GM12892 (cell line): ENCODE measurements at regions not wholly inside any gene's neighbourhood (a gene's known extent, or its start where the extent isn't known, plus 50 kb on each side); places are given as distances from the start of the nearest gene placed in this dataset.

ENCODE experiments used
- DNase-seq: peaks from one replicate; pipeline ENCODE4 v3.0.0; 2011; ENCODE audit not compliant: insufficient read length
- FAIRE-seq: peaks from 2 replicates; lab custom pipeline; 2011; peaks lifted over from hg19 to GRCh38; lab: Jason Lieb, UNC
- POLR2A ChIP-seq: IDR thresholded peaks from 2 replicates; pipeline ENCODE4 v1.6.1; 2011; ENCODE audit warnings: low read depth, low read length, control low read depth
- POLR2AphosphoS5 ChIP-seq: IDR thresholded peaks from 2 replicates; pipeline ENCODE4 v1.6.1; 2011; ENCODE audit warnings: low read depth, low read length, control low read depth
- TAF1 ChIP-seq: IDR thresholded peaks from 2 replicates; pipeline ENCODE4 v1.6.1; 2011; ENCODE audit warnings: low read depth, mild to moderate bottlenecking, control low read depth, low read length, borderline replicate concordance

GRCh38 chr5:15447209-15447608 is 52.8 kb upstream of the FBXL7 start:
- no peak for FAIRE-seq
- TF ChIP-seq POLR2A (no peak), TAF1 (no peak), POLR2AphosphoS5 (no peak)
- no peak for DNase-seq

- TF ChIP-seq POLR2A, result no peak
- TF ChIP-seq TAF1, result no peak
- no peak for TF ChIP-seq POLR2AphosphoS5
- DNase-seq (no peak), FAIRE-seq (no peak)
Observed at GRCh38 chr5:15446552-15446951, 53.4 kb upstream of the FBXL7 start.

DNA sequence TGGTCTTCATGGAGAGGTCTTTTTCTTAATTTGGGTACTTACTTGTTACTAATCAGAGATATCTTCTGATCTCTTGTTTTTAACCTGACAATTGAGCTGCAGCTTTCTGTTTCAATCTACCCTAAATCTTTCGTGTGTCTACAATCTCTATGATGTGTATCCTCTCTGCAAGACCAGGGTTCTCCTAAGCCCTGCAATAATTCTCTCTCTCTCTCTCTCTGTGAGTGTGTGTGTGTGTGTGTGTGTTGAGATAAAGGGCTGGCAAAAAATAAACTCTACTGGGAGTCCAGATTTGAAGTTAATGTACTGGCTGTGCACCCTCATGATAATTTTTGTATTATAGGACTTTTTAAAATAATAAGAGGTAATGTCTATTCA is 57.8 kb upstream of the FBXL7 start:
- FAIRE-seq, result no peak
- TF ChIP-seq POLR2A (no peak), POLR2AphosphoS5 (no peak), TAF1 (no peak)

GRCh38 chr5:15441433-15442192 is 58.4 kb upstream of the FBXL7 start:
- no peak for TF ChIP-seq POLR2A
- TF ChIP-seq POLR2AphosphoS5, result no peak
- TF ChIP-seq TAF1, result no peak
- FAIRE-seq, result no peak
- DNase-seq, result no peak

More for the DNA sequence above, 57.8 kb upstream of the FBXL7 start:
- no peak for DNase-seq

DNA sequence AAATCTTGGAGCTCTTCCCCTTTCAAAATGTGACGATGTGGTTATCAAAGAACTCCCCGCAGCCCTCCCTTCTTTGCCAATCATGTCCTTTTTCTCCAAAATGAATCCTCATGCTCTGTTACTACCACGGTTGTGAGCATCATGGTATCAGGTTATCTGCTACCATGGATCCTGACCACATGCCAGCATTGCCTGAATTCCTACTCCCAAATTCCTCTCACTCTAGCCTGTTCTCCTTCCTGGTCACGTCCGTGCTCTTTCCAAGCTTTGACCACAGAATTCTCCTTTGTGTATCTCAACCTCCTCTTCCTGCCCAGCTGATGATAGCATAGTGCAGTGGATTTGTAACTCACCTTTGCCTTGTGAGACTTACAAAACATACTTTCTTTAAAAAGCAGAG is 59.5 kb upstream of the FBXL7 start:
- FAIRE-seq (no peak), DNase-seq (no peak)
- TF ChIP-seq TAF1, result no peak
- TF ChIP-seq POLR2A, result no peak
- no peak for TF ChIP-seq POLR2AphosphoS5

GRCh38 chr5:15439801-15440200 is 60.2 kb upstream of the FBXL7 start:
- TF ChIP-seq POLR2A, result no peak
- no peak for TF ChIP-seq TAF1
- TF ChIP-seq POLR2AphosphoS5, result no peak
- FAIRE-seq (no peak), DNase-seq (no peak)

GRCh38 chr5:15433709-15434108 is 66.3 kb upstream of the FBXL7 start:
- FAIRE-seq, result no peak
- TF ChIP-seq POLR2A (no peak), POLR2AphosphoS5 (no peak), TAF1 (no peak)
- DNase-seq, result no peak

- FAIRE-seq (no peak), DNase-seq (no peak)
- TF ChIP-seq TAF1 (no peak), POLR2AphosphoS5 (no peak)
Observed at GRCh38 chr5:15431923-15432322, 68.1 kb upstream of the FBXL7 start.

DNA sequence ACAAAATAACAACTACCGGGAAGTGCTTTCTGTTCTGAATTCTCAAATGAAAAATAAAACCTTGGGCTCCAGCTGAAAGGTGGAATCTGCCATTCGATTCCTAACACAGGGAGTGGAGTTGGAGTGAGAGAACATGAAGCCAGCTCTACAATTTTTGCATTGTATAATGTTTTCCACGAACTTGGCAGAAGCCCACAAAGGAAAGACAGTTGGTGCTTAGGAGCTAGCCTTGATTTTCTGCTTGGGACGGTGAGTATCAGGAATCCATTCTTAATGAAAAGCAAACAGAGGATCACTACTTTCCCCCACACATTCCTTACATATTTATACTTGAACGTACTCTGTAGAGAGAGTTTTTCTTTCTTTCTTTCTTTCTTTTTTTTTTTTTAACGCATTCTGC is 74.2 kb upstream of the FBXL7 start:
- no peak for DNase-seq
- no peak for FAIRE-seq
- no peak for TF ChIP-seq POLR2A
- no peak for TF ChIP-seq TAF1
- no peak for TF ChIP-seq POLR2AphosphoS5

- DNase-seq (no peak), FAIRE-seq (no peak)
- TF ChIP-seq TAF1, result no peak
- TF ChIP-seq POLR2AphosphoS5, result no peak
- no peak for TF ChIP-seq POLR2A
Observed at GRCh38 chr5:15424769-15425168, 75.2 kb upstream of the FBXL7 start.

- FAIRE-seq (no peak), DNase-seq (no peak)
- no peak for TF ChIP-seq TAF1
- TF ChIP-seq POLR2A, result no peak
- TF ChIP-seq POLR2AphosphoS5, result no peak
Observed at GRCh38 chr5:15421921-15422412, 78.0 kb upstream of the FBXL7 start.

GRCh38 chr5:15421381-15421780 is 78.6 kb upstream of the FBXL7 start:
- FAIRE-seq, result no peak
- DNase-seq, result no peak
- TF ChIP-seq POLR2AphosphoS5 (no peak), POLR2A (no peak), TAF1 (no peak)

- FAIRE-seq (no peak), DNase-seq (no peak)
- TF ChIP-seq TAF1 (no peak), POLR2A (no peak), POLR2AphosphoS5 (no peak)
Observed at GRCh38 chr5:15420201-15420600, 79.8 kb upstream of the FBXL7 start.

DNA sequence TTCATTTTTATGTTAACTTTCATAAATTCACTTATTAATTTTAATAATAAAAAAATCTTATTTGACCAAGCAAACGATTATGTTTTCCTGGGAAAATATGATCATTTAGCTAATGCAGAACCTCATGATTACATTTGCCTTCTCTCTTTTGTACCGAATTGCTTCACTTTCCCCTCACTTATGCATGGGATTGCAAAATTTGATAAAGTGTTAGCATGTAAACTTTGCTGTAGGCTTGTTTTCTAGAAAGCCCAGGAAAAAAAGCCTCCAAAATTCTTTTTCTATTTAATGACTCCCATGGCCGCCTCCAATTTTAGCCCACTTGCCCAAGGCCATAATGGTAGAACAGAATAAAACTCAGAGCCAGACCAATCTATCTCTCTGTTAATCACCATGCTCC is 82.8 kb upstream of the FBXL7 start:
- DNase-seq (no peak), FAIRE-seq (no peak)
- TF ChIP-seq TAF1 (no peak), POLR2A (no peak), POLR2AphosphoS5 (no peak)
